ENCODE measurements at regions not wholly inside any gene's neighbourhood (a gene's known extent, or its start where the extent isn't known, plus 50 kb on each side); places are given as distances from the start of the nearest gene placed in this dataset.

DNA sequence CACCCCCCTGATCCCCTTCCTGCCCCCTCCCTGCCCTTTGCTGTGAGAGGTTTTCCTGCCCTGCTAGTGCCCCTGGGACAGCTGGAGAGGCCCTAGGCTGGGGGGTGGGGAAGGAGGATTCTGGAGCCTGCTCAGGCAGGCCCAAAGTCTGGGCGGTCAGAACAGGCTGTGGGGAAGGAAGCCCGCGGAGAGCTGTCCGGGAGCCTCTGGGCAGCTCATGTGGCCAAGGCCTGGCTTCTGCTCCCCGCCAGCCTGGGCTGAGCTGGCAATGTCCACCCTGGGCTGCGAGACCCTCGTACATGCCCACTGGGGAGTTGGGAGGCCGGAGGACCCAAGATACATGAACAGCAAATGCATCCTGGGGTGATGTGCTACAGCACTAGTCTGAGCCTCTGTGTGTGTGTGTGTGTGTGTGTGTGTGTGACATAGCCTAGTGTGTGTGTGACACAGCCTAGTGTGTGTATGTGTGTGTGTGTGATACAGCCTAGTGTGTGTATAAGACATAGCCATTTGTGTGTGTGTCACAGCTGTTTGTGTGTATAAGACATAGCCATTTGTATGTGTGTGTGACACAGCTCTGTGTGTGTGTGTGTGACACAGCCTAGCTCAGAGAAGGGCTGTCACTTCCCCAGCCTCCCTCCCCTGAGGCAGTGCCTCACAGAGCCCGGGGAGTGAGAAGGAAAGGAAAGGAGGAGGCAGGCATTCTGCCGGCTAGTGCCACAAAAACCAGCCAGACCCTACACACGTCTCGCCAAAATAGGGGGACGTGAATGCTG is 201.4 kb upstream of the CIBAR2 start:
- TF ChIP-seq RAD21 (IDR thresholded peaks at IDR 0.05; ENCODE audit: low read length) (no peak), BHLHE40 (IDR thresholded peaks at IDR 0.05; ENCODE audit: low read depth, low read length) (no peak), MAZ (IDR thresholded peaks at IDR 0.05; ENCODE audit: borderline replicate concordance, low read depth, low read length) (no peak), RCOR1 (IDR thresholded peaks at IDR 0.05; ENCODE audit: insufficient replicate concordance, low read length) (no peak), CHD1 (IDR thresholded peaks at IDR 0.05; ENCODE audit: low read depth, low read length) (no peak), SMC3 (IDR thresholded peaks at IDR 0.05; ENCODE audit: low read depth, low read length) (no peak)
- TF ChIP-seq, protein P1, sequence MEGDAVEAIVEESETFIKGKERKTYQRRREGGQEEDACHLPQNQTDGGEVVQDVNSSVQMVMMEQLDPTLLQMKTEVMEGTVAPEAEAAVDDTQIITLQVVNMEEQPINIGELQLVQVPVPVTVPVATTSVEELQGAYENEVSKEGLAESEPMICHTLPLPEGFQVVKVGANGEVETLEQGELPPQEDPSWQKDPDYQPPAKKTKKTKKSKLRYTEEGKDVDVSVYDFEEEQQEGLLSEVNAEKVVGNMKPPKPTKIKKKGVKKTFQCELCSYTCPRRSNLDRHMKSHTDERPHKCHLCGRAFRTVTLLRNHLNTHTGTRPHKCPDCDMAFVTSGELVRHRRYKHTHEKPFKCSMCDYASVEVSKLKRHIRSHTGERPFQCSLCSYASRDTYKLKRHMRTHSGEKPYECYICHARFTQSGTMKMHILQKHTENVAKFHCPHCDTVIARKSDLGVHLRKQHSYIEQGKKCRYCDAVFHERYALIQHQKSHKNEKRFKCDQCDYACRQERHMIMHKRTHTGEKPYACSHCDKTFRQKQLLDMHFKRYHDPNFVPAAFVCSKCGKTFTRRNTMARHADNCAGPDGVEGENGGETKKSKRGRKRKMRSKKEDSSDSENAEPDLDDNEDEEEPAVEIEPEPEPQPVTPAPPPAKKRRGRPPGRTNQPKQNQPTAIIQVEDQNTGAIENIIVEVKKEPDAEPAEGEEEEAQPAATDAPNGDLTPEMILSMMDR (conservative IDR thresholded peaks at IDR 0.05; ENCODE audit: low read depth, low read length): no peak

All from IMR-90 (cell line).